ENCODE measurements at regions not wholly inside any gene's neighbourhood (a gene's known extent, or its start where the extent isn't known, plus 50 kb on each side); places are given as distances from the start of the nearest gene placed in this dataset.
"Not testable (repeated sequence)": the region's sequence is repeated elsewhere in the genome, so short reads cannot be mapped to it uniquely, and the experiment has no call there.

GRCh38 chr1:192491804-192492554 is 83.6 kb upstream of the RGS1 start:
- no peak for DNase-seq
- peaks cover 0 to 3% (median 0%) of the 10 kb centered on the region in 8 donors for H3K9me3 ChIP-seq
- TF ChIP-seq CTCF (IDR thresholded peaks at IDR 0.05 in 8 of 11, conservative IDR thresholded peaks at IDR 0.05 in 3 of 11) (no peak), POLR2AphosphoS5 (IDR thresholded peaks at IDR 0.05) (no peak), POLR2A (IDR thresholded peaks at IDR 0.05) (no peak)
- intact Hi-C loops (cut with DNase I; ENCODE audit: low total_unique reads): no loop called here
- H3K27me3 ChIP-seq (replicated peaks in 1 of 7): no peaks in the 10 kb centered on the region
- 89 to 96% (median 92%) methylated on average over 2 of the region's 2 CpGs for WGBS, 5 donors
- H3K36me3 ChIP-seq: no peaks in the 10 kb centered on the region
- H3K4me1 ChIP-seq: no peaks in the 10 kb centered on the region
- no peak overlapping the region for H3K4me3 ChIP-seq
- H3K27ac ChIP-seq: no peak overlapping the region

GRCh38 chr1:192493584-192493983 is 82.0 kb upstream of the RGS1 start:
- Histone ChIP-seq H3K36me3 (no peaks in the 10 kb centered on the region), H3K4me3 (no peak overlapping the region), H3K4me1 (no peaks in the 10 kb centered on the region), H3K27ac (no peak overlapping the region), H3K9me3 (no peaks in the 10 kb centered on the region), H3K27me3 (replicated peaks in 1 of 7) (no peaks in the 10 kb centered on the region)
- WGBS, 5 donors: 88 to 94% (median 91%) methylated on average over 1 of the region's 1 CpG
- intact Hi-C loops (cut with DNase I; ENCODE audit: low total_unique reads): no loop called here
- DNase-seq: no peak
- TF ChIP-seq POLR2A (IDR thresholded peaks at IDR 0.05) (no peak), CTCF (IDR thresholded peaks at IDR 0.05 in 8 of 11, conservative IDR thresholded peaks at IDR 0.05 in 3 of 11) (no peak), POLR2AphosphoS5 (IDR thresholded peaks at IDR 0.05) (no peak)

- no peaks in the 10 kb centered on the region for H3K36me3 ChIP-seq
- DNase-seq: no peak
- 87 to 97% (median 92%) methylated on average over 3 of the region's 3 CpGs for WGBS, 5 donors
- no peaks in the 10 kb centered on the region for H3K4me1 ChIP-seq
- H3K27ac ChIP-seq: no peak overlapping the region
- intact Hi-C loops (cut with DNase I; ENCODE audit: low total_unique reads): no loop called here
- H3K9me3 ChIP-seq: no peaks in the 10 kb centered on the region
- peaks cover 0 to 7% (median 0%) of the 10 kb centered on the region in 7 donors for H3K27me3 ChIP-seq (replicated peaks in 1 of 7)
- no peak for TF ChIP-seq POLR2A (IDR thresholded peaks at IDR 0.05)
- TF ChIP-seq POLR2AphosphoS5 (IDR thresholded peaks at IDR 0.05): no peak
- TF ChIP-seq CTCF (IDR thresholded peaks at IDR 0.05 in 8 of 11, conservative IDR thresholded peaks at IDR 0.05 in 3 of 11): no peak
- H3K4me3 ChIP-seq: no peak overlapping the region
These were observed 79.1 kb upstream of the RGS1 start for GRCh38 chr1:192496369-192497056.

GRCh38 chr1:192497214-192497794 is 78.3 kb upstream of the RGS1 start:
- no peak overlapping the region for H3K4me3 ChIP-seq
- intact Hi-C loops (cut with DNase I; ENCODE audit: low total_unique reads): no loop called here

GRCh38 chr1:192498092-192498491 is 77.5 kb upstream of the RGS1 start:
- 87 to 92% (median 90%) methylated on average over 13 of the region's 13 CpGs for WGBS, 5 donors

More at GRCh38 chr1:192497214-192497794, 78.3 kb upstream of the RGS1 start:
- Histone ChIP-seq H3K4me1 (no peaks in the 10 kb centered on the region), H3K36me3 (no peaks in the 10 kb centered on the region), H3K27me3 (replicated peaks in 1 of 7) (peaks cover 0 to 7% (median 0%) of the 10 kb centered on the region in 7 donors), H3K9me3 (no peaks in the 10 kb centered on the region), H3K27ac (no peak overlapping the region)
- DNase-seq: no peak
- no peak for TF ChIP-seq CTCF (IDR thresholded peaks at IDR 0.05 in 8 of 11, conservative IDR thresholded peaks at IDR 0.05 in 3 of 11)
- TF ChIP-seq POLR2A (IDR thresholded peaks at IDR 0.05): no peak
- TF ChIP-seq POLR2AphosphoS5 (IDR thresholded peaks at IDR 0.05): no peak
- 86 to 97% (median 87%) methylated on average over 2 of the region's 2 CpGs for WGBS, 5 donors

GRCh38 chr1:192499061-192499581 is 76.5 kb upstream of the RGS1 start:
- H3K27me3 ChIP-seq (replicated peaks in 1 of 7); H3K9me3 ChIP-seq; H3K36me3 ChIP-seq; DNase-seq; intact Hi-C loops (cut with DNase I; ENCODE audit: low total_unique reads); H3K4me1 ChIP-seq; H3K4me3 ChIP-seq; H3K27ac ChIP-seq: not testable (repeated sequence)
- WGBS, 5 donors: 94 to 96% (median 96%) methylated on average over 7 to 29 of the region's 29 CpGs

More at GRCh38 chr1:192498092-192498491, 77.5 kb upstream of the RGS1 start:
- H3K36me3 ChIP-seq; H3K27ac ChIP-seq; H3K9me3 ChIP-seq; DNase-seq; intact Hi-C loops (cut with DNase I; ENCODE audit: low total_unique reads); H3K4me1 ChIP-seq; H3K4me3 ChIP-seq; H3K27me3 ChIP-seq (replicated peaks in 1 of 7): not testable (repeated sequence)

Measured in spleen (tissue), 11 donors.